HepG2 (cell line): ENCODE measurements at regions not wholly inside any gene's neighbourhood (a gene's known extent, or its start where the extent isn't known, plus 50 kb on each side); places are given as distances from the start of the nearest gene placed in this dataset.

Experiments
- ATAC-seq: fragments of 200-7000 bp; cut with Tn5 transposase; 3 replicates; pipeline ENCODE4 v1.9.1; 2020; ENCODE audit warnings: mild to moderate bottlenecking, moderate library complexity
- BruUV-seq: library from RNA; stranded (reverse); fragments of 400-500 nt; replicated peaks from 2 replicates; lab custom pipeline; 2021; lab: Mats Ljungman, UMichigan
- CTCF ChIA-PET: fragments of 300-600 bp; formaldehyde crosslinking; extraction: SDS; loops from one replicate; lab custom pipeline; 2021; ENCODE audit warnings: low total read pairs, inconsistent platforms, low intra/inter-chr PET ratio; lab: Yijun Ruan, JAX
- POLR2A ChIA-PET: fragments of 350-600 bp; sonication (Branson Sonifier 250); formaldehyde crosslinking; loops from one replicate; lab custom pipeline; 2020; ENCODE audit warnings: antibody characterized with exemption, inconsistent platforms; lab: Yijun Ruan, JAX
- DNase-seq: peaks from one replicate; pipeline ENCODE4 v3.0.0-alpha.2; 2015; ENCODE audit warnings: low spot score
- FAIRE-seq: peaks from 3 replicates; lab custom pipeline; 2011; peaks lifted over from hg19 to GRCh38; lab: Jason Lieb, UNC
- H2AFZ ChIP-seq: one replicate; pipeline ENCODE4 v1.6.1; 2011; ENCODE audit warnings: low read length, inconsistent platforms
- H3K27ac ChIP-seq: fragments of 300-600 bp; 3 replicates; pipeline ENCODE4 v1.8.0; 2011; ENCODE audit warnings: mixed run types, mild to moderate bottlenecking, mixed read lengths, low read length, inconsistent platforms; ENCODE audit not compliant: insufficient read depth; ENCODE audit errors: extremely low read length
- H3K27me3 ChIP-seq, 2 experiments: fragments of 200-600 bp in 1 of 2; 2 replicates in 1 of 2; 3 replicates in 1 of 2; pipeline versions ENCODE4 v1.6.0 to v1.8.0; 2011; ENCODE audit warnings: low read length in 2 of 2, mild to moderate bottlenecking in 2 of 2, moderate library complexity in 2 of 2, inconsistent platforms in 1 of 2; ENCODE audit not compliant: insufficient read depth in 2 of 2, control insufficient read depth in 1 of 2
- H3K36me3 ChIP-seq, 2 experiments: fragments of 200-600 bp in 1 of 2; replicated peaks in 1 of 2; 2 replicates in 1 of 2; 3 replicates in 1 of 2; pipeline versions ENCODE4 v1.5.1 to v1.8.0; 2011; ENCODE audit warnings: low read length in 2 of 2, inconsistent platforms in 1 of 2; ENCODE audit not compliant: insufficient read depth in 2 of 2, control insufficient read depth in 1 of 2
- H3K4me1 ChIP-seq: 2 replicates; pipeline ENCODE4 v1.5.1; 2012; ENCODE audit warnings: low read length, inconsistent platforms; ENCODE audit not compliant: insufficient read depth
- H3K4me2 ChIP-seq: 2 replicates; pipeline ENCODE4 v1.6.0; 2011; ENCODE audit warnings: low read depth, low read length, inconsistent platforms
- H3K4me3 ChIP-seq, 3 experiments: fragments of 200-600 bp in 1 of 3; sonication (generic), shearing (Covaris generic) in 1 of 3; replicated peaks in 1 of 3; 2 replicates each; pipeline ENCODE4 v1.5.1; 2011 to 2016; ENCODE audit warnings: low read length in 3 of 3, inconsistent platforms in 2 of 3, low read depth in 2 of 3, mild to moderate bottlenecking in 2 of 3, control low read depth in 1 of 3, mixed read lengths in 1 of 3; ENCODE audit not compliant: insufficient read depth in 1 of 3
- H3K79me2 ChIP-seq: one replicate; pipeline ENCODE4 v1.6.1; 2011; ENCODE audit warnings: low read length, inconsistent platforms; ENCODE audit not compliant: insufficient read depth
- H3K9ac ChIP-seq: 2 replicates; pipeline ENCODE4 v1.6.0; 2011; ENCODE audit warnings: mild to moderate bottlenecking, low read depth, low read length, inconsistent platforms; ENCODE audit not compliant: insufficient read depth
- H3K9me3 ChIP-seq: 2 replicates; pipeline ENCODE4 v1.5.1; 2012; ENCODE audit warnings: mild to moderate bottlenecking, low read length
- H4K20me1 ChIP-seq: 2 replicates; pipeline ENCODE4 v1.6.0; 2011; ENCODE audit warnings: inconsistent platforms, mild to moderate bottlenecking, low read length, moderate library complexity; ENCODE audit not compliant: insufficient read depth
- HNRNPLL ChIP-seq: fragments of 200-400 bp; formaldehyde crosslinking; IDR thresholded peaks from 2 replicates; pipeline ENCODE4 v1.6.1; 2017; ENCODE audit warnings: mild to moderate bottlenecking, low read depth, low read length; ENCODE audit not compliant: poor library complexity, severe bottlenecking
- MAFG ChIP-seq: sonication (generic); formaldehyde crosslinking; IDR thresholded peaks from 2 replicates; pipeline ENCODE4 v1.5.1; 2020; ENCODE audit warnings: mild to moderate bottlenecking, missing genetic modification reagents
- PITX1 ChIP-seq: sonication (generic); formaldehyde crosslinking; IDR thresholded peaks from 2 replicates; pipeline ENCODE4 v1.5.1; 2020; ENCODE audit warnings: mild to moderate bottlenecking, missing genetic modification reagents
- ZNF350 ChIP-seq: sonication (generic); formaldehyde crosslinking; IDR thresholded peaks from 2 replicates; pipeline ENCODE4 v1.4.0; 2020; ENCODE audit warnings: mild to moderate bottlenecking, low read depth, missing genetic modification reagents, borderline replicate concordance
- WGBS: methylation state at CpG from one replicate; pipeline ENCODE4 v1.1.6; 2017; ENCODE audit warnings: low lambda C conversion rate; 5-methylcytosine and 5-hydroxymethylcytosine counted together
- in situ Hi-C: cut with HindIII; loops from 2 replicates; pipeline ENCODE4 v1.10.0; 2017; ENCODE audit warnings: low pct_unique_long_range_greater_than_20kb; ENCODE audit not compliant: extremely low pct_ligation_motif_present
- intact Hi-C: fragments of 100-400 bp; cut with micrococcal nuclease; formaldehyde crosslinking; loops from one replicate; pipeline ENCODE4 v1.10.0; 2022; ENCODE audit not compliant: unreplicated experiment
- TF ChIP-seq, protein P1 (sequence below): sonication (generic); formaldehyde crosslinking; IDR thresholded peaks from 2 replicates; pipeline ENCODE4 v1.4.0; 2020; ENCODE audit warnings: missing genetic modification reagents

- TF ChIP-seq HNRNPLL (no peak), MAFG (no peak), ZNF350 (CRISPR knock-in tag) (no peak)
- TF ChIP-seq, protein P1, sequence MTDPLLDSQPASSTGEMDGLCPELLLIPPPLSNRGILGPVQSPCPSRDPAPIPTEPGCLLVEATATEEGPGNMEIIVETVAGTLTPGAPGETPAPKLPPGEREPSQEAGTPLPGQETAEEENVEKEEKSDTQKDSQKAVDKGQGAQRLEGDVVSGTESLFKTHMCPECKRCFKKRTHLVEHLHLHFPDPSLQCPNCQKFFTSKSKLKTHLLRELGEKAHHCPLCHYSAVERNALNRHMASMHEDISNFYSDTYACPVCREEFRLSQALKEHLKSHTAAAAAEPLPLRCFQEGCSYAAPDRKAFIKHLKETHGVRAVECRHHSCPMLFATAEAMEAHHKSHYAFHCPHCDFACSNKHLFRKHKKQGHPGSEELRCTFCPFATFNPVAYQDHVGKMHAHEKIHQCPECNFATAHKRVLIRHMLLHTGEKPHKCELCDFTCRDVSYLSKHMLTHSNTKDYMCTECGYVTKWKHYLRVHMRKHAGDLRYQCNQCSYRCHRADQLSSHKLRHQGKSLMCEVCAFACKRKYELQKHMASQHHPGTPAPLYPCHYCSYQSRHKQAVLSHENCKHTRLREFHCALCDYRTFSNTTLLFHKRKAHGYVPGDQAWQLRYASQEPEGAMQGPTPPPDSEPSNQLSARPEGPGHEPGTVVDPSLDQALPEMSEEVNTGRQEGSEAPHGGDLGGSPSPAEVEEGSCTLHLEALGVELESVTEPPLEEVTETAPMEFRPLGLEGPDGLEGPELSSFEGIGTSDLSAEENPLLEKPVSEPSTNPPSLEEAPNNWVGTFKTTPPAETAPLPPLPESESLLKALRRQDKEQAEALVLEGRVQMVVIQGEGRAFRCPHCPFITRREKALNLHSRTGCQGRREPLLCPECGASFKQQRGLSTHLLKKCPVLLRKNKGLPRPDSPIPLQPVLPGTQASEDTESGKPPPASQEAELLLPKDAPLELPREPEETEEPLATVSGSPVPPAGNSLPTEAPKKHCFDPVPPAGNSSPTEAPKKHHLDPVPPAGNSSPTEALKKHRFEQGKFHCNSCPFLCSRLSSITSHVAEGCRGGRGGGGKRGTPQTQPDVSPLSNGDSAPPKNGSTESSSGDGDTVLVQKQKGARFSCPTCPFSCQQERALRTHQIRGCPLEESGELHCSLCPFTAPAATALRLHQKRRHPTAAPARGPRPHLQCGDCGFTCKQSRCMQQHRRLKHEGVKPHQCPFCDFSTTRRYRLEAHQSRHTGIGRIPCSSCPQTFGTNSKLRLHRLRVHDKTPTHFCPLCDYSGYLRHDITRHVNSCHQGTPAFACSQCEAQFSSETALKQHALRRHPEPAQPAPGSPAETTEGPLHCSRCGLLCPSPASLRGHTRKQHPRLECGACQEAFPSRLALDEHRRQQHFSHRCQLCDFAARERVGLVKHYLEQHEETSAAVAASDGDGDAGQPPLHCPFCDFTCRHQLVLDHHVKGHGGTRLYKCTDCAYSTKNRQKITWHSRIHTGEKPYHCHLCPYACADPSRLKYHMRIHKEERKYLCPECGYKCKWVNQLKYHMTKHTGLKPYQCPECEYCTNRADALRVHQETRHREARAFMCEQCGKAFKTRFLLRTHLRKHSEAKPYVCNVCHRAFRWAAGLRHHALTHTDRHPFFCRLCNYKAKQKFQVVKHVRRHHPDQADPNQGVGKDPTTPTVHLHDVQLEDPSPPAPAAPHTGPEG (CRISPR knock-in tag), result no peak
- TF ChIP-seq, all 625 proteins: peak for 0
Observed at GRCh38 chr7:36001546-36001945, 151.5 kb upstream of the EEPD1 start (continued).

- H3K4me1 ChIP-seq, result no peaks in the 10 kb centered on the region
- no peak overlapping the region for H2AFZ ChIP-seq
- ATAC-seq (no peak), DNase-seq (no peak), FAIRE-seq (no peak)
- no peak overlapping the region for H3K9ac ChIP-seq
- CTCF ChIA-PET, result no interaction called here
- BruUV-seq, result no TSS peak
- H3K36me3 ChIP-seq, result no peaks in the 10 kb centered on the region
- POLR2A ChIA-PET, result no interaction called here
- H3K4me2 ChIP-seq, result no peak overlapping the region
- in situ Hi-C loops, result no loop called here
- H3K4me3 ChIP-seq, result no peak overlapping the region
- WGBS, result 3% methylated on average over 2 of the region's 2 CpGs
- no peaks in the 10 kb centered on the region for H3K27me3 ChIP-seq
- H3K27ac ChIP-seq, result no peak overlapping the region
- H3K9me3 ChIP-seq, result no peaks in the 10 kb centered on the region
- H3K79me2 ChIP-seq, result no peaks in the 10 kb centered on the region
- no peak for TF ChIP-seq PITX1
- intact Hi-C loops, result no loop called here
- H4K20me1 ChIP-seq, result no peaks in the 10 kb centered on the region
Observed at GRCh38 chr7:36002900-36003299, 150.2 kb upstream of the EEPD1 start.
